ENCODE measurements at regions not wholly inside any gene's neighbourhood (a gene's known extent, or its start where the extent isn't known, plus 50 kb on each side); places are given as distances from the start of the nearest gene placed in this dataset.

- Histone ChIP-seq H3K27me3 (ENCODE audit: low read depth) (peaks cover 26% of the 10 kb centered on the region), H3K9me3 (replicated peaks) (no peaks in the 10 kb centered on the region), H3K27ac (replicated peaks) (no peak overlapping the region), H3K36me3 (no peaks in the 10 kb centered on the region), H3K4me1 (no peaks in the 10 kb centered on the region), H3K4me3 (no peak overlapping the region)
- DNase-seq = no peak
- intact Hi-C loops (cut with micrococcal nuclease) = no loop called here
- no peak for TF ChIP-seq CTCF (IDR thresholded peaks at IDR 0.05; ENCODE audit: borderline replicate concordance)
Measured at GRCh38 chr1:14420686-14421085, 177.8 kb upstream of the KAZN start.

GRCh38 chr1:14421295-14421976 lies 177.0 kb upstream of the KAZN start:
- no peaks in the 10 kb centered on the region for H3K36me3 ChIP-seq
- no peaks in the 10 kb centered on the region for H3K9me3 ChIP-seq (replicated peaks)
- no peaks in the 10 kb centered on the region for H3K4me1 ChIP-seq
- no peak overlapping the region for H3K27ac ChIP-seq (replicated peaks)
- H3K4me3 ChIP-seq = no peak overlapping the region
- no peak for DNase-seq
- H3K27me3 ChIP-seq (ENCODE audit: low read depth) = peaks cover 24% of the 10 kb centered on the region
- intact Hi-C loops (cut with micrococcal nuclease) = no loop called here
- TF ChIP-seq CTCF (IDR thresholded peaks at IDR 0.05; ENCODE audit: borderline replicate concordance) = no peak

GRCh38 chr1:14421977-14422609 lies 176.4 kb upstream of the KAZN start:
- no peak for TF ChIP-seq CTCF (IDR thresholded peaks at IDR 0.05; ENCODE audit: borderline replicate concordance)
- Histone ChIP-seq H3K27me3 (ENCODE audit: low read depth) (peaks cover 24% of the 10 kb centered on the region), H3K4me3 (no peak overlapping the region), H3K9me3 (replicated peaks) (no peaks in the 10 kb centered on the region), H3K27ac (replicated peaks) (no peak overlapping the region), H3K36me3 (no peaks in the 10 kb centered on the region), H3K4me1 (no peaks in the 10 kb centered on the region)
- DNase-seq = no peak
- intact Hi-C loops (cut with micrococcal nuclease) = no loop called here

GRCh38 chr1:14424325-14425002 lies 174.0 kb upstream of the KAZN start:
- Histone ChIP-seq H3K27me3 (ENCODE audit: low read depth) (peaks cover 19% of the 10 kb centered on the region), H3K36me3 (no peaks in the 10 kb centered on the region), H3K4me1 (no peaks in the 10 kb centered on the region), H3K4me3 (no peak overlapping the region), H3K9me3 (replicated peaks) (no peaks in the 10 kb centered on the region), H3K27ac (replicated peaks) (no peak overlapping the region)
- no peak for TF ChIP-seq CTCF (IDR thresholded peaks at IDR 0.05; ENCODE audit: borderline replicate concordance)
- no peak for DNase-seq
- intact Hi-C loops (cut with micrococcal nuclease) = no loop called here

- TF ChIP-seq CTCF (IDR thresholded peaks at IDR 0.05; ENCODE audit: borderline replicate concordance) = no peak
- no peak overlapping the region for H3K27ac ChIP-seq (replicated peaks)
- peaks cover 15% of the 10 kb centered on the region for H3K27me3 ChIP-seq (ENCODE audit: low read depth)
- intact Hi-C loops (cut with micrococcal nuclease) = no loop called here
- no peaks in the 10 kb centered on the region for H3K36me3 ChIP-seq
- H3K4me1 ChIP-seq = no peaks in the 10 kb centered on the region
- no peak overlapping the region for H3K4me3 ChIP-seq
- no peak for DNase-seq
- H3K9me3 ChIP-seq (replicated peaks) = no peaks in the 10 kb centered on the region
Measured at GRCh38 chr1:14426854-14427253, 171.6 kb upstream of the KAZN start.

Data from left ventricle myocardium inferior (tissue), 1 donor.